Fibroblast of the conjunctiva (primary cell): ENCODE measurements at regions not wholly inside any gene's neighbourhood (a gene's known extent, or its start where the extent isn't known, plus 50 kb on each side); places are given as distances from the start of the nearest gene placed in this dataset.
"Not testable (repeated sequence)": the region's sequence is repeated elsewhere in the genome, so short reads cannot be mapped to it uniquely, and the experiment has no call there.

ENCODE experiments used
- DNase-seq: peaks from one replicate; pipeline ENCODE4 v3.0.0-alpha.2; 2010; ENCODE audit warnings: low read depth

- DNase-seq: no peak
Measured at GRCh38 chr5:53367727-53368126, 112.7 kb upstream of the FST start.

GRCh38 chr5:53368516-53368915, 111.9 kb upstream of the FST start:
- no peak for DNase-seq

GRCh38 chr5:53368966-53369605, 111.3 kb upstream of the FST start:
- DNase-seq: peak; percentile 90

GRCh38 chr5:53369681-53370080, 110.7 kb upstream of the FST start:
- DNase-seq: no peak

GRCh38 chr5:53373451-53374158, 106.8 kb upstream of the FST start:
- DNase-seq: no peak

- DNase-seq: no peak
Measured at GRCh38 chr5:53376853-53377252, 103.6 kb upstream of the FST start.

GRCh38 chr5:53378190-53378589, 102.2 kb upstream of the FST start:
- no peak for DNase-seq

- peak; percentile 43 for DNase-seq
Measured at GRCh38 chr5:53378590-53379247, 101.7 kb upstream of the FST start.

GRCh38 chr5:53386341-53386740, 94.1 kb upstream of the FST start:
- no peak for DNase-seq

- DNase-seq: no peak
Measured at GRCh38 chr5:53389093-53389492, 91.3 kb upstream of the FST start.

- no peak for DNase-seq
Measured at GRCh38 chr5:53392073-53392472, 88.4 kb upstream of the FST start.

- no peak for DNase-seq
Measured at GRCh38 chr5:53394808-53395207, 85.6 kb upstream of the FST start.

GRCh38 chr5:53397141-53397757, 83.2 kb upstream of the FST start:
- no peak for DNase-seq

GRCh38 chr5:53397845-53398244, 82.6 kb upstream of the FST start:
- DNase-seq: peak; percentile 53

GRCh38 chr5:53399926-53400697, 80.3 kb upstream of the FST start:
- DNase-seq: no peak

GRCh38 chr5:53403291-53403690, 77.1 kb upstream of the FST start:
- no peak for DNase-seq

- no peak for DNase-seq
Measured at GRCh38 chr5:53403758-53404157, 76.7 kb upstream of the FST start.

GRCh38 chr5:53405396-53405795, 75.0 kb upstream of the FST start:
- no peak for DNase-seq

GRCh38 chr5:53406630-53407316, 73.7 kb upstream of the FST start:
- no peak for DNase-seq

GRCh38 chr5:53407373-53407772, 73.1 kb upstream of the FST start:
- DNase-seq: no peak

GRCh38 chr5:53411388-53411787, 69.0 kb upstream of the FST start:
- no peak for DNase-seq

- not testable (repeated sequence) for DNase-seq
Measured at GRCh38 chr5:53412499-53412898, 67.9 kb upstream of the FST start.
